ENCODE measurements at regions not wholly inside any gene's neighbourhood (a gene's known extent, or its start where the extent isn't known, plus 50 kb on each side); places are given as distances from the start of the nearest gene placed in this dataset.

GRCh38 chr2:158904627-158905177 lies 63.7 kb upstream of the TANC1 start:
- intact Hi-C loops (cut with micrococcal nuclease): loop anchor here (5.0 kb wide), 1 partner anchor 1018 kb away; no protein-coding TSS in a partner anchor

GRCh38 chr2:158905341-158905740 lies 63.1 kb upstream of the TANC1 start:
- intact Hi-C loops (cut with micrococcal nuclease): no loop called here

- intact Hi-C loops (cut with micrococcal nuclease): no loop called here
Measured at GRCh38 chr2:158905784-158906183, 62.7 kb upstream of the TANC1 start.

GRCh38 chr2:158907926-158908456 lies 60.4 kb upstream of the TANC1 start:
- intact Hi-C loops (cut with micrococcal nuclease): no loop called here

- intact Hi-C loops (cut with micrococcal nuclease): no loop called here
Measured at GRCh38 chr2:158912112-158912511, 56.3 kb upstream of the TANC1 start.

- intact Hi-C loops (cut with micrococcal nuclease): no loop called here
Measured at GRCh38 chr2:158912765-158913164, 55.7 kb upstream of the TANC1 start.

GRCh38 chr2:158914066-158914465 lies 54.4 kb upstream of the TANC1 start:
- intact Hi-C loops (cut with micrococcal nuclease): no loop called here

GRCh38 chr2:158914731-158915130 lies 53.7 kb upstream of the TANC1 start:
- intact Hi-C loops (cut with micrococcal nuclease): no loop called here

- intact Hi-C loops (cut with micrococcal nuclease): no loop called here
Measured at GRCh38 chr2:158917121-158917520, 51.3 kb upstream of the TANC1 start.

- intact Hi-C loops (cut with micrococcal nuclease): no loop called here
Measured at GRCh38 chr2:158918452-158918851, 50.0 kb upstream of the TANC1 start.

All from T-helper 1 cell treated with Interleukin-12 subunit alpha and Interleukin-12 subunit beta and Interleukin-4 antibody, amounts not matched to agents 30 ng/mL and 1 ng/mL, for 36 hours (primary cell).